ENCODE measurements at regions not wholly inside any gene's neighbourhood (a gene's known extent, or its start where the extent isn't known, plus 50 kb on each side); places are given as distances from the start of the nearest gene placed in this dataset.

- no peak overlapping the region for H3K27ac ChIP-seq (ENCODE audit: low read depth, low read length)
- no peaks in the 10 kb centered on the region for H3K27me3 ChIP-seq (ENCODE audit: control insufficient read depth in 3 of 3, insufficient read depth in 3 of 3, low read length in 3 of 3)
- H3K9ac ChIP-seq (ENCODE audit: low read depth in 1 of 3, low read length in 3 of 3): no peak overlapping the region
- no peaks in the 10 kb centered on the region for H3K9me3 ChIP-seq (ENCODE audit: control insufficient read depth in 3 of 3, low read length in 3 of 3)
- peaks cover 16 to 21% (median 18%) of the 10 kb centered on the region in 3 donors for H3K4me1 ChIP-seq (ENCODE audit: control insufficient read depth in 3 of 3, insufficient read depth in 3 of 3, low read length in 3 of 3)
- H3K4me3 ChIP-seq (ENCODE audit: low read length in 3 of 3): no peak overlapping the region
- no peaks in the 10 kb centered on the region for H3K36me3 ChIP-seq (ENCODE audit: control insufficient read depth in 3 of 3, insufficient read depth in 3 of 3, low read length in 3 of 3)
Measured at GRCh38 chr21:39124681-39125251, 58.5 kb downstream of the PSMG1 start.

GRCh38 chr21:39123375-39123774 is 59.9 kb downstream of the PSMG1 start:
- no peaks in the 10 kb centered on the region for H3K27me3 ChIP-seq (ENCODE audit: control insufficient read depth in 3 of 3, insufficient read depth in 3 of 3, low read length in 3 of 3)
- no peaks in the 10 kb centered on the region for H3K9me3 ChIP-seq (ENCODE audit: control insufficient read depth in 3 of 3, low read length in 3 of 3)
- no peaks in the 10 kb centered on the region for H3K36me3 ChIP-seq (ENCODE audit: control insufficient read depth in 3 of 3, insufficient read depth in 3 of 3, low read length in 3 of 3)
- no peak overlapping the region for H3K4me3 ChIP-seq (ENCODE audit: low read length in 3 of 3)
- H3K27ac ChIP-seq (ENCODE audit: low read depth, low read length): no peak overlapping the region
- H3K4me1 ChIP-seq (ENCODE audit: control insufficient read depth in 3 of 3, insufficient read depth in 3 of 3, low read length in 3 of 3): peaks cover 16 to 21% (median 18%) of the 10 kb centered on the region in 3 donors
- H3K9ac ChIP-seq (ENCODE audit: low read depth in 1 of 3, low read length in 3 of 3): no peak overlapping the region

- Histone ChIP-seq H3K4me3 (ENCODE audit: low read length in 3 of 3) (no peak overlapping the region), H3K9ac (ENCODE audit: low read depth in 1 of 3, low read length in 3 of 3) (peak overlapping the region in 2 of 3 donors; percentile 28 to 33), H3K9me3 (ENCODE audit: control insufficient read depth in 3 of 3, low read length in 3 of 3) (no peaks in the 10 kb centered on the region), H3K4me1 (ENCODE audit: control insufficient read depth in 3 of 3, insufficient read depth in 3 of 3, low read length in 3 of 3) (peaks cover 16 to 21% (median 18%) of the 10 kb centered on the region in 3 donors), H3K27ac (ENCODE audit: low read depth, low read length) (peak overlapping the region; percentile 8), H3K36me3 (ENCODE audit: control insufficient read depth in 3 of 3, insufficient read depth in 3 of 3, low read length in 3 of 3) (no peaks in the 10 kb centered on the region), H3K27me3 (ENCODE audit: control insufficient read depth in 3 of 3, insufficient read depth in 3 of 3, low read length in 3 of 3) (no peaks in the 10 kb centered on the region)
Measured at GRCh38 chr21:39121600-39122355, 61.5 kb downstream of the PSMG1 start.

GRCh38 chr21:39120876-39121599 is 62.2 kb downstream of the PSMG1 start:
- Histone ChIP-seq H3K36me3 (ENCODE audit: control insufficient read depth in 3 of 3, insufficient read depth in 3 of 3, low read length in 3 of 3) (no peaks in the 10 kb centered on the region), H3K9ac (ENCODE audit: low read depth in 1 of 3, low read length in 3 of 3) (peak overlapping the region in 2 of 3 donors; percentile 28 to 33), H3K27me3 (ENCODE audit: control insufficient read depth in 3 of 3, insufficient read depth in 3 of 3, low read length in 3 of 3) (no peaks in the 10 kb centered on the region), H3K9me3 (ENCODE audit: control insufficient read depth in 3 of 3, low read length in 3 of 3) (no peaks in the 10 kb centered on the region), H3K4me3 (ENCODE audit: low read length in 3 of 3) (no peak overlapping the region), H3K27ac (ENCODE audit: low read depth, low read length) (no peak overlapping the region), H3K4me1 (ENCODE audit: control insufficient read depth in 3 of 3, insufficient read depth in 3 of 3, low read length in 3 of 3) (peaks cover 16 to 21% (median 18%) of the 10 kb centered on the region in 3 donors)

GRCh38 chr21:39119891-39120290 is 63.4 kb downstream of the PSMG1 start:
- H3K4me3 ChIP-seq (ENCODE audit: low read length in 3 of 3): no peak overlapping the region
- no peaks in the 10 kb centered on the region for H3K36me3 ChIP-seq (ENCODE audit: control insufficient read depth in 3 of 3, insufficient read depth in 3 of 3, low read length in 3 of 3)
- no peaks in the 10 kb centered on the region for H3K27me3 ChIP-seq (ENCODE audit: control insufficient read depth in 3 of 3, insufficient read depth in 3 of 3, low read length in 3 of 3)
- no peak overlapping the region for H3K27ac ChIP-seq (ENCODE audit: low read depth, low read length)
- no peak overlapping the region for H3K9ac ChIP-seq (ENCODE audit: low read depth in 1 of 3, low read length in 3 of 3)
- H3K9me3 ChIP-seq (ENCODE audit: control insufficient read depth in 3 of 3, low read length in 3 of 3): no peaks in the 10 kb centered on the region
- peaks cover 9 to 20% (median 17%) of the 10 kb centered on the region in 3 donors for H3K4me1 ChIP-seq (ENCODE audit: control insufficient read depth in 3 of 3, insufficient read depth in 3 of 3, low read length in 3 of 3)

- no peaks in the 10 kb centered on the region for H3K27me3 ChIP-seq (ENCODE audit: control insufficient read depth in 3 of 3, insufficient read depth in 3 of 3, low read length in 3 of 3)
- H3K9me3 ChIP-seq (ENCODE audit: control insufficient read depth in 3 of 3, low read length in 3 of 3): no peaks in the 10 kb centered on the region
- peaks cover 8 to 26% (median 20%) of the 10 kb centered on the region in 3 donors for H3K4me1 ChIP-seq (ENCODE audit: control insufficient read depth in 3 of 3, insufficient read depth in 3 of 3, low read length in 3 of 3)
- no peak overlapping the region for H3K9ac ChIP-seq (ENCODE audit: low read depth in 1 of 3, low read length in 3 of 3)
- H3K36me3 ChIP-seq (ENCODE audit: control insufficient read depth in 3 of 3, insufficient read depth in 3 of 3, low read length in 3 of 3): no peaks in the 10 kb centered on the region
- no peak overlapping the region for H3K4me3 ChIP-seq (ENCODE audit: low read length in 3 of 3)
- no peak overlapping the region for H3K27ac ChIP-seq (ENCODE audit: low read depth, low read length)
Measured at GRCh38 chr21:39118604-39119215, 64.5 kb downstream of the PSMG1 start.

GRCh38 chr21:39118061-39118460 is 65.2 kb downstream of the PSMG1 start:
- Histone ChIP-seq H3K4me1 (ENCODE audit: control insufficient read depth in 3 of 3, insufficient read depth in 3 of 3, low read length in 3 of 3) (peaks cover 8 to 26% (median 20%) of the 10 kb centered on the region in 3 donors), H3K27ac (ENCODE audit: low read depth, low read length) (no peak overlapping the region), H3K27me3 (ENCODE audit: control insufficient read depth in 3 of 3, insufficient read depth in 3 of 3, low read length in 3 of 3) (no peaks in the 10 kb centered on the region), H3K4me3 (ENCODE audit: low read length in 3 of 3) (no peak overlapping the region), H3K36me3 (ENCODE audit: control insufficient read depth in 3 of 3, insufficient read depth in 3 of 3, low read length in 3 of 3) (no peaks in the 10 kb centered on the region), H3K9ac (ENCODE audit: low read depth in 1 of 3, low read length in 3 of 3) (no peak overlapping the region), H3K9me3 (ENCODE audit: control insufficient read depth in 3 of 3, low read length in 3 of 3) (no peaks in the 10 kb centered on the region)

- H3K9ac ChIP-seq (ENCODE audit: low read depth in 1 of 3, low read length in 3 of 3): no peak overlapping the region
- H3K4me3 ChIP-seq (ENCODE audit: low read length in 3 of 3): no peak overlapping the region
- no peaks in the 10 kb centered on the region for H3K9me3 ChIP-seq (ENCODE audit: control insufficient read depth in 3 of 3, low read length in 3 of 3)
- no peaks in the 10 kb centered on the region for H3K27me3 ChIP-seq (ENCODE audit: control insufficient read depth in 3 of 3, insufficient read depth in 3 of 3, low read length in 3 of 3)
- no peak overlapping the region for H3K27ac ChIP-seq (ENCODE audit: low read depth, low read length)
- no peaks in the 10 kb centered on the region for H3K36me3 ChIP-seq (ENCODE audit: control insufficient read depth in 3 of 3, insufficient read depth in 3 of 3, low read length in 3 of 3)
- peaks cover 8 to 26% (median 20%) of the 10 kb centered on the region in 3 donors for H3K4me1 ChIP-seq (ENCODE audit: control insufficient read depth in 3 of 3, insufficient read depth in 3 of 3, low read length in 3 of 3)
Measured at GRCh38 chr21:39117440-39117970, 65.7 kb downstream of the PSMG1 start.

GRCh38 chr21:39116761-39117439 is 66.4 kb downstream of the PSMG1 start:
- Histone ChIP-seq H3K9me3 (ENCODE audit: control insufficient read depth in 3 of 3, low read length in 3 of 3) (no peaks in the 10 kb centered on the region), H3K36me3 (ENCODE audit: control insufficient read depth in 3 of 3, insufficient read depth in 3 of 3, low read length in 3 of 3) (no peaks in the 10 kb centered on the region), H3K4me3 (ENCODE audit: low read length in 3 of 3) (no peak overlapping the region), H3K9ac (ENCODE audit: low read depth in 1 of 3, low read length in 3 of 3) (no peak overlapping the region), H3K27me3 (ENCODE audit: control insufficient read depth in 3 of 3, insufficient read depth in 3 of 3, low read length in 3 of 3) (no peaks in the 10 kb centered on the region), H3K27ac (ENCODE audit: low read depth, low read length) (no peak overlapping the region), H3K4me1 (ENCODE audit: control insufficient read depth in 3 of 3, insufficient read depth in 3 of 3, low read length in 3 of 3) (peaks cover 5 to 27% (median 18%) of the 10 kb centered on the region in 3 donors)
